ENCODE measurements at regions not wholly inside any gene's neighbourhood (a gene's known extent, or its start where the extent isn't known, plus 50 kb on each side); places are given as distances from the start of the nearest gene placed in this dataset.
A peak's percentile ranks its signal among the peaks of the same experiment; 100 is the strongest.

DNA sequence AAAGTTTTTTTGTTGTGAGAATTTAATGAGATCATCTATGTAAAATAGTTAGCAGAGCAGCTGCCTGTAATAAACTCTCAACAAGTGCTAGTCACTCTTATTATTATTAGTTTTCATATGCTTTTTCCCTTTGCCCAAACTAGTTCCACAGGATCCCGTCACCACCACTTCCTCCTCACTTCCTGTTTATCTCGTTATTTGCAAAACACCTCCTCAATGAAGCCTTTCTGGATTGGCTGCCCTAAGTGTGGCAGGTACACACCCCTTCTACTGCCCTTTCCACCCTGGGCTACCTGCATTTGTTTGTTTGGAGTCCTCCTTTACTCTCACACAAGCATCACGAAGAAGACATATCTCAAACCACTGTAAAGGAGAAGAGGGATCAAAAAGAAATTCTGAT, 54.4 kb upstream of the KLF3 start:
- Histone ChIP-seq H3K36me3 (ENCODE audit: control insufficient read depth in 1 of 2, insufficient read depth in 2 of 2, low read length in 2 of 2) (no peaks in the 10 kb centered on the region), H3K4me3 (ENCODE audit: low read depth in 1 of 2, low read length in 2 of 2) (no peak overlapping the region), H3K9ac (ENCODE audit: low read depth in 1 of 2, low read length in 2 of 2) (no peak overlapping the region), H3K4me1 (ENCODE audit: control insufficient read depth in 1 of 2, insufficient read depth in 2 of 2, low read length in 2 of 2) (peaks cover 28 to 36% of the 10 kb centered on the region in 2 donors), H3K27me3 (ENCODE audit: control insufficient read depth in 1 of 2, insufficient read depth in 2 of 2, low read length in 2 of 2) (no peaks in the 10 kb centered on the region), H3K9me3 (ENCODE audit: control insufficient read depth in 1 of 2, low read length in 2 of 2) (no peaks in the 10 kb centered on the region), H3K27ac (ENCODE audit: low read depth, low read length) (no peak overlapping the region)

GRCh38 chr4:38610521-38610920, 53.5 kb upstream of the KLF3 start:
- Histone ChIP-seq H3K36me3 (ENCODE audit: control insufficient read depth in 1 of 2, insufficient read depth in 2 of 2, low read length in 2 of 2) (no peaks in the 10 kb centered on the region), H3K9ac (ENCODE audit: low read depth in 1 of 2, low read length in 2 of 2) (no peak overlapping the region), H3K4me3 (ENCODE audit: low read depth in 1 of 2, low read length in 2 of 2) (no peak overlapping the region), H3K9me3 (ENCODE audit: control insufficient read depth in 1 of 2, low read length in 2 of 2) (no peaks in the 10 kb centered on the region), H3K4me1 (ENCODE audit: control insufficient read depth in 1 of 2, insufficient read depth in 2 of 2, low read length in 2 of 2) (peaks cover 26 to 36% of the 10 kb centered on the region in 2 donors), H3K27me3 (ENCODE audit: control insufficient read depth in 1 of 2, insufficient read depth in 2 of 2, low read length in 2 of 2) (no peaks in the 10 kb centered on the region), H3K27ac (ENCODE audit: low read depth, low read length) (no peak overlapping the region)

- no peaks in the 10 kb centered on the region for H3K9me3 ChIP-seq (ENCODE audit: control insufficient read depth in 1 of 2, low read length in 2 of 2)
- H3K4me1 ChIP-seq (ENCODE audit: control insufficient read depth in 1 of 2, insufficient read depth in 2 of 2, low read length in 2 of 2), result peaks cover 22 to 31% of the 10 kb centered on the region in 2 donors
- H3K9ac ChIP-seq (ENCODE audit: low read depth in 1 of 2, low read length in 2 of 2), result peak overlapping the region in 1 of 2 donors; percentile 4
- H3K27me3 ChIP-seq (ENCODE audit: control insufficient read depth in 1 of 2, insufficient read depth in 2 of 2, low read length in 2 of 2), result no peaks in the 10 kb centered on the region
- no peaks in the 10 kb centered on the region for H3K36me3 ChIP-seq (ENCODE audit: control insufficient read depth in 1 of 2, insufficient read depth in 2 of 2, low read length in 2 of 2)
- no peak overlapping the region for H3K27ac ChIP-seq (ENCODE audit: low read depth, low read length)
- H3K4me3 ChIP-seq (ENCODE audit: low read depth in 1 of 2, low read length in 2 of 2), result peak overlapping the region; percentile 4 to 58
Observed at GRCh38 chr4:38610966-38611431, 53.0 kb upstream of the KLF3 start.

- H3K36me3 ChIP-seq (ENCODE audit: control insufficient read depth in 1 of 2, insufficient read depth in 2 of 2, low read length in 2 of 2), result no peaks in the 10 kb centered on the region
- H3K4me3 ChIP-seq (ENCODE audit: low read depth in 1 of 2, low read length in 2 of 2), result no peak overlapping the region
- H3K9me3 ChIP-seq (ENCODE audit: control insufficient read depth in 1 of 2, low read length in 2 of 2), result no peaks in the 10 kb centered on the region
- H3K4me1 ChIP-seq (ENCODE audit: control insufficient read depth in 1 of 2, insufficient read depth in 2 of 2, low read length in 2 of 2), result peaks cover 20 to 25% of the 10 kb centered on the region in 2 donors
- no peak overlapping the region for H3K9ac ChIP-seq (ENCODE audit: low read depth in 1 of 2, low read length in 2 of 2)
- no peaks in the 10 kb centered on the region for H3K27me3 ChIP-seq (ENCODE audit: control insufficient read depth in 1 of 2, insufficient read depth in 2 of 2, low read length in 2 of 2)
- no peak overlapping the region for H3K27ac ChIP-seq (ENCODE audit: low read depth, low read length)
Observed at GRCh38 chr4:38611676-38612075, 52.3 kb upstream of the KLF3 start.

DNA sequence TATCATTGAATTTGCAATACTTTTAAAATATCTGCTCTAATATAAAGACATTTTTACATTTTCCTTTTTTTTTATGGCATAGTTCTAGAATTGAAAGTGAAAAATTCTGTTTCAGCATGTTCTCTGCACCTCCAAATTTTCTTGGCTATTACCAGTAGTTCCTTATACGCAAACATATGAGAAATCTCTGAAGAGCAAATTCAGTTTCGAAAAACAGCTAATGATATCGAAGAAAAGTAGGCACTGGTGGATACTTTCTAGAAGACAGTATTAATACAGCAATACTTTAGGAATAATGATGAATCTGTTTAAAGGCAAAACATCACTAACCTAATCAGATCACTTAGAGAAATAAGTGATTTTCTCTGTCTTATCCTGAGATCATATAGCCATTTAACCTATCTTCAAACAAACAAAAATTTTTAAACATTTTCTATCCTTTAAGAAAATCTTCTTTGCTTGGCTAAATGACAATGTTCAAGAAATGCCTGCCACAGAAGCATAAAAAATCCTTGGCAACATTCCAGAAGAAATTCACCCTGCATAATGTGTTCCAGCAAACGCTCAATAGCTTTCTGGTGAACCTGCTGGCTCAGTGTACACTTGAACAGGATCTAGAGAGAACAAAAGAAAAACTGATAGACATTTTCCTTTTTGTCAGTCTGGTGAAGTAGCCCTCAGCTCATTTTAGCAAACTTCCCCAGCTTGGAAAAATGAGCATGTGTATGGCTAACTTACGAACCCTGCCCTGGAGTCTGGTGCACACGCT, 51.2 kb upstream of the KLF3 start:
- no peaks in the 10 kb centered on the region for H3K27me3 ChIP-seq (ENCODE audit: control insufficient read depth in 1 of 2, insufficient read depth in 2 of 2, low read length in 2 of 2)
- H3K4me3 ChIP-seq (ENCODE audit: low read depth in 1 of 2, low read length in 2 of 2), result no peak overlapping the region
- no peaks in the 10 kb centered on the region for H3K36me3 ChIP-seq (ENCODE audit: control insufficient read depth in 1 of 2, insufficient read depth in 2 of 2, low read length in 2 of 2)
- no peak overlapping the region for H3K27ac ChIP-seq (ENCODE audit: low read depth, low read length)
- no peaks in the 10 kb centered on the region for H3K9me3 ChIP-seq (ENCODE audit: control insufficient read depth in 1 of 2, low read length in 2 of 2)
- H3K4me1 ChIP-seq (ENCODE audit: control insufficient read depth in 1 of 2, insufficient read depth in 2 of 2, low read length in 2 of 2), result peaks cover 20 to 25% of the 10 kb centered on the region in 2 donors
- peak overlapping the region in 1 of 2 donors; percentile 15 for H3K9ac ChIP-seq (ENCODE audit: low read depth in 1 of 2, low read length in 2 of 2)
